ENCODE measurements at regions not wholly inside any gene's neighbourhood (a gene's known extent, or its start where the extent isn't known, plus 50 kb on each side); places are given as distances from the start of the nearest gene placed in this dataset.

DNA sequence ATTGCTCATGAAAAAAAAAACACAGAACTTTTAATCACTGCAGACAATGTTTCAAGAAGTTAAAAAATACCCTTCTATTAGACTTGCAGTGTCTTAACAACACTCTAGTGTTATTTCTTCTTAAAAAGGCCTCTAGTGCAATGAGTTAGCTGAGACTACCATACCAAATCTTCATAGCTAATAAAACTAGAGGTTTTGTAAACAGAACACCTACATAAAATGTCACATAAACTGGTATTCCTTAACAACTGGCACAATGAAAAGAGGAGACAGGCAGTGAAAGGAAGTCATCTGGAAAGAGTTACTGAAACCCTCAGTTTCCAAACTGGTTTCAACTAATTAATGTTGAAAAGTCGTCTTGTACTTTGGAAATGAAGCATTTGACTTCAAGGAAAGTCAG, 394.2 kb upstream of the PMFBP1 start:
- TF ChIP-seq, protein P1, sequence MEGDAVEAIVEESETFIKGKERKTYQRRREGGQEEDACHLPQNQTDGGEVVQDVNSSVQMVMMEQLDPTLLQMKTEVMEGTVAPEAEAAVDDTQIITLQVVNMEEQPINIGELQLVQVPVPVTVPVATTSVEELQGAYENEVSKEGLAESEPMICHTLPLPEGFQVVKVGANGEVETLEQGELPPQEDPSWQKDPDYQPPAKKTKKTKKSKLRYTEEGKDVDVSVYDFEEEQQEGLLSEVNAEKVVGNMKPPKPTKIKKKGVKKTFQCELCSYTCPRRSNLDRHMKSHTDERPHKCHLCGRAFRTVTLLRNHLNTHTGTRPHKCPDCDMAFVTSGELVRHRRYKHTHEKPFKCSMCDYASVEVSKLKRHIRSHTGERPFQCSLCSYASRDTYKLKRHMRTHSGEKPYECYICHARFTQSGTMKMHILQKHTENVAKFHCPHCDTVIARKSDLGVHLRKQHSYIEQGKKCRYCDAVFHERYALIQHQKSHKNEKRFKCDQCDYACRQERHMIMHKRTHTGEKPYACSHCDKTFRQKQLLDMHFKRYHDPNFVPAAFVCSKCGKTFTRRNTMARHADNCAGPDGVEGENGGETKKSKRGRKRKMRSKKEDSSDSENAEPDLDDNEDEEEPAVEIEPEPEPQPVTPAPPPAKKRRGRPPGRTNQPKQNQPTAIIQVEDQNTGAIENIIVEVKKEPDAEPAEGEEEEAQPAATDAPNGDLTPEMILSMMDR (IDR thresholded peaks at IDR 0.05), result no peak
- no peak for TF ChIP-seq POLR2AphosphoS5 (IDR thresholded peaks at IDR 0.05)
- no peak for TF ChIP-seq EP300 (IDR thresholded peaks at IDR 0.05)
- TF ChIP-seq POLR2A (IDR thresholded peaks at IDR 0.05), result no peak
